GM18517 (cell line): ENCODE measurements at regions not wholly inside any gene's neighbourhood (a gene's known extent, or its start where the extent isn't known, plus 50 kb on each side); places are given as distances from the start of the nearest gene placed in this dataset.

Experiments
- ATAC-seq: cut with Tn5 transposase; IDR thresholded peaks from one replicate; pipeline ENCODE4 v1.9.1; 2021; ENCODE audit warnings: mild to moderate bottlenecking, moderate library complexity; ENCODE audit not compliant: unreplicated experiment

GRCh38 chr2:106941372-106941993, 55.5 kb upstream of the ST6GAL2 start:
- no peak for ATAC-seq

GRCh38 chr2:106943468-106944200, 57.7 kb upstream of the ST6GAL2 start:
- no peak for ATAC-seq

- no peak for ATAC-seq
These were observed 58.2 kb upstream of the ST6GAL2 start for GRCh38 chr2:106944215-106944614.

GRCh38 chr2:106948540-106948939, 62.6 kb upstream of the ST6GAL2 start:
- no peak for ATAC-seq

GRCh38 chr2:106953236-106953635, 67.3 kb upstream of the ST6GAL2 start:
- no peak for ATAC-seq

- no peak for ATAC-seq
These were observed 67.8 kb upstream of the ST6GAL2 start for GRCh38 chr2:106953779-106954178.

- ATAC-seq, result no peak
These were observed 68.3 kb upstream of the ST6GAL2 start for GRCh38 chr2:106954304-106954703.

GRCh38 chr2:106956416-106956815, 70.4 kb upstream of the ST6GAL2 start:
- no peak for ATAC-seq

- no peak for ATAC-seq
These were observed 70.9 kb upstream of the ST6GAL2 start for GRCh38 chr2:106956879-106957278.

GRCh38 chr2:106959975-106960682, 74.2 kb upstream of the ST6GAL2 start:
- no peak for ATAC-seq

GRCh38 chr2:106960683-106961161, 74.8 kb upstream of the ST6GAL2 start:
- no peak for ATAC-seq

GRCh38 chr2:106961328-106961727, 75.4 kb upstream of the ST6GAL2 start:
- no peak for ATAC-seq

- no peak for ATAC-seq
These were observed 77.2 kb upstream of the ST6GAL2 start for GRCh38 chr2:106963156-106963555.

- ATAC-seq, result no peak
These were observed 77.9 kb upstream of the ST6GAL2 start for GRCh38 chr2:106963893-106964292.

- no peak for ATAC-seq
These were observed 79.6 kb upstream of the ST6GAL2 start for GRCh38 chr2:106965611-106966010.

GRCh38 chr2:106969777-106970176, 83.8 kb upstream of the ST6GAL2 start:
- ATAC-seq, result no peak

- ATAC-seq, result no peak
These were observed 84.7 kb upstream of the ST6GAL2 start for GRCh38 chr2:106970471-106971261.

GRCh38 chr2:106972782-106973181, 86.8 kb upstream of the ST6GAL2 start:
- no peak for ATAC-seq

- ATAC-seq, result no peak
These were observed 88.9 kb upstream of the ST6GAL2 start for GRCh38 chr2:106974891-106975290.

- ATAC-seq, result no peak
These were observed 89.7 kb upstream of the ST6GAL2 start for GRCh38 chr2:106975641-106976040.

GRCh38 chr2:106976548-106976947, 90.6 kb upstream of the ST6GAL2 start:
- no peak for ATAC-seq
